ENCODE measurements at regions not wholly inside any gene's neighbourhood (a gene's known extent, or its start where the extent isn't known, plus 50 kb on each side); places are given as distances from the start of the nearest gene placed in this dataset.
A peak's percentile ranks its signal among the peaks of the same experiment; 100 is the strongest.

DNA sequence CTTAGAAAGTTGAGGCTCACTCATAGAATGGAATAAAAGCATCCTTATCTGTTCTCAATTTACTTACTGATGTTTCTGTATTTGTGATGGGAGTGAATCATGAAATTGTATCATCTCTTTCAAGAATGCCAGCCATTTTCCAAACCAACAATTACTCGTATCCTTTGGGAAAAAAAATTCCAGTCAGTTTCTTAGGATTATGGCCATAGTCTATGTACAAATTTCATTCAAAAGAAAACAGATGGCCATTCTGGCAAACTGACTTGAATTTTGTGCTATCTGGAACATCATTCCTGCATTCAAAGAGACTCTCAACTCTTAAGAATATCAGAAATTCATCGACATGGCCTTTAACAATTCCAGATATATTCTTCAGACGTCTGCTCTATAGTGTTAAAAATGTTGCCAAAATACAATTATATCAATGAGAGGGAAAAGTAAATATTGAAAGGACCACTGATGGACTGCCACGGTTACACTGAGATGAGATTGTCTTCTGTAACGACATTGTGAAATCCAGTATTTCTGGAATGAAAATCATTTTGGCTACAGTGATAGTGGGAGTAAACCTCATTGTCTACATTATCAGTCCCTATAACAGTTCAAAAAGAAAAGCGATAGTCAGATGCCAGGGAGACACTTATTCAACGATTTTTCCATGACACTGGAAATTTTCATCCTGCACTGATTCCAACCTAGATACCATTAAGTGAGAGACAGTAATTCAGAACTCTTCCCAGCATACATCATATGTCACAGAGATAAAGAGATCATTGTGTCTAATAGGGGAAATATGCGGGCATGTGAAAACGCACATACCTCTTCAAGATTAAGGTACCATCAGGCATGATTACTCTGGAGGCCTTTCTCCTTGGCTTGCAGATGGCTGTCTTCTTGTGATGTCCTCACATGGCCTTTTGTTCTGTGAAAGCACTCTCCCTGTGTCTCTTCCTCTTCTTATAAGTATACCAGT is 953.8 kb upstream of the ALCAM start:
- TF ChIP-seq, protein P1, sequence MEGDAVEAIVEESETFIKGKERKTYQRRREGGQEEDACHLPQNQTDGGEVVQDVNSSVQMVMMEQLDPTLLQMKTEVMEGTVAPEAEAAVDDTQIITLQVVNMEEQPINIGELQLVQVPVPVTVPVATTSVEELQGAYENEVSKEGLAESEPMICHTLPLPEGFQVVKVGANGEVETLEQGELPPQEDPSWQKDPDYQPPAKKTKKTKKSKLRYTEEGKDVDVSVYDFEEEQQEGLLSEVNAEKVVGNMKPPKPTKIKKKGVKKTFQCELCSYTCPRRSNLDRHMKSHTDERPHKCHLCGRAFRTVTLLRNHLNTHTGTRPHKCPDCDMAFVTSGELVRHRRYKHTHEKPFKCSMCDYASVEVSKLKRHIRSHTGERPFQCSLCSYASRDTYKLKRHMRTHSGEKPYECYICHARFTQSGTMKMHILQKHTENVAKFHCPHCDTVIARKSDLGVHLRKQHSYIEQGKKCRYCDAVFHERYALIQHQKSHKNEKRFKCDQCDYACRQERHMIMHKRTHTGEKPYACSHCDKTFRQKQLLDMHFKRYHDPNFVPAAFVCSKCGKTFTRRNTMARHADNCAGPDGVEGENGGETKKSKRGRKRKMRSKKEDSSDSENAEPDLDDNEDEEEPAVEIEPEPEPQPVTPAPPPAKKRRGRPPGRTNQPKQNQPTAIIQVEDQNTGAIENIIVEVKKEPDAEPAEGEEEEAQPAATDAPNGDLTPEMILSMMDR (IDR thresholded peaks at IDR 0.05), result no peak
- TF ChIP-seq POLR2A (IDR thresholded peaks at IDR 0.05), result no peak
- 65 to 77% (median 69%) methylated on average over 9 of the region's 9 CpGs for WGBS, 4 donors

DNA sequence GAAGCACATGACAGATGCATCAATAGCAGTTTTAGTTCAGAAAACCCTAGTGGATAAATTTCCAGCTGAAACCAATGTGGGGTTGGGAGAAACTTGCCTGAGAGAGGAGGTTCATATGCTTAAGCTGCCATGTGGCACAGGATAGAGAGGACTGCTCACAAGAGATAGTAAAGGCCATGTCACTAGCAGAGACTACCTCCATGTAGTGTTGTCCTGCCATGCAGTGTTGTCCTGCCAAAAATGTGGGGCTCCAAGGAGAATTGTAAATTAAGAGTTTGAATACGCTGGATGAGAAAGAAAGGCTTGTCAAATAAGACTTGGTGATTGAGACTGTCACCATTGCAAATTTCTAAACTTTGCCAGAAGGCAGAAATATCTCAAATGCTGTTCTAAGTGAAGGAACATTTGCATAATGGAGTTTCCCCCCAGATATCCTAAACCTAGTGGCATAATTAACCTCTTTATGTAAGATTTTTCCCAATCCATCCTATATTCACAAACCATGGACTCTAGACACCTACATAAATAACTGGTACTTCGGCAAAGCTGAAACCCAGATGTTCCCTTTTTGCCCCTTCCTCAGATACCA is 938.3 kb upstream of the ALCAM start:
- intact Hi-C loops (cut with DNase I), result no loop called here
- Histone ChIP-seq H3K27me3 (no peaks in the 10 kb centered on the region), H3K36me3 (no peaks in the 10 kb centered on the region), H3K4me1 (no peaks in the 10 kb centered on the region), H3K4me3 (no peak overlapping the region), H3K9me3 (peaks cover 0 to 7% (median 0%) of the 10 kb centered on the region in 12 donors), H3K27ac (no peak overlapping the region)
- DNase-seq, result no peak
- TF ChIP-seq, protein P1 (IDR thresholded peaks at IDR 0.05), result no peak
- TF ChIP-seq POLR2A (IDR thresholded peaks at IDR 0.05), result no peak
- 77 to 84% (median 78%) methylated on average over 2 of the region's 2 CpGs for WGBS, 4 donors
- no peak for ATAC-seq

More for the DNA sequence above, 953.8 kb upstream of the ALCAM start:
- no peak overlapping the region for H3K27ac ChIP-seq
- no peak overlapping the region for H3K4me3 ChIP-seq
- no peaks in the 10 kb centered on the region for H3K9me3 ChIP-seq
- DNase-seq (no peak), ATAC-seq (no peak)
- no peaks in the 10 kb centered on the region for H3K4me1 ChIP-seq
- H3K27me3 ChIP-seq, result no peaks in the 10 kb centered on the region
- H3K36me3 ChIP-seq, result no peaks in the 10 kb centered on the region
- intact Hi-C loops (cut with DNase I), result no loop called here

DNA sequence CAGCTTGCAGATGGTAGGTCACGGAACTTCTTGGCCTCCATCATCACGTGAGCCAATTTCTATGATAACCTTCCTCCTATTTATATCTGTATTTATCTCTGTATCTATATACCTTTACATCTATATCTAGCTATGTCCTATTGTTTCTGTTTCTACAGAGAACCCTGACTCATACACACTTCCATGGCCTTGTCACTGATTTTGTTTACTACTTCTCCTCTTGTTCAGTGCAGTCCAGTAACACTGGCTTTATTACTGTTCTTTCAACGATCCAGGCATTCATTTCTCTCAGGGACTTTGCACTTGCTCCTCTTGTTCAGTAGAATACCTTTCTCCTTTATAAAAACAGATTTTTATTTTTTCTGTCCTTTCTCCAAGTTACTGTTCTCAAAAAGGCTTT is 937.0 kb upstream of the ALCAM start:
- WGBS, 4 donors, result 78 to 88% (median 81%) methylated on average over 3 of the region's 3 CpGs
- DNase-seq (no peak), ATAC-seq (no peak)
- H3K27ac ChIP-seq, result no peak overlapping the region
- intact Hi-C loops (cut with DNase I), result no loop called here
- H3K4me1 ChIP-seq, result no peaks in the 10 kb centered on the region
- TF ChIP-seq POLR2A (IDR thresholded peaks at IDR 0.05), result no peak
- TF ChIP-seq, protein P1 (IDR thresholded peaks at IDR 0.05), result no peak
- peaks cover 0 to 7% (median 0%) of the 10 kb centered on the region in 12 donors for H3K9me3 ChIP-seq
- no peak overlapping the region for H3K4me3 ChIP-seq
- H3K27me3 ChIP-seq, result no peaks in the 10 kb centered on the region
- no peaks in the 10 kb centered on the region for H3K36me3 ChIP-seq

DNA sequence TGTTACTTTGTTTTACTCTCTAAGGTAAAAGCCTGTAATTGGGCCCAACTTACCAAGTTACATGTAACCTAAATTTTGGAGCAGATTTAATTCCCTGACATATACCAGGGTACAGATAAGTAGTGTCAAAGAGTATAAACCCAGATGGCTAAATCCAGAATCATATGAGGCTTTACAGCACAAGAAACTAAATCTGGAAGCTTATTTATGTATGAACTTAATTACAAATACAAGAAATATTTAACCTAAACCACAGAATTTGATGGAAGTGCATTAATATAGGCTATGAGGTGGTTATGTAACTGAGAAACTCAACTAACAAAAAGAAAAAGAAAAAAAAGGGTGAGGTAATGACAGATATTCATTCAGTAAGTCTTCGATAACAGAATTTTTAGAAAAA is 930.2 kb upstream of the ALCAM start:
- 68 to 87% (median 81%) methylated on average over 1 of the region's 1 CpG for WGBS, 4 donors
- TF ChIP-seq POLR2A (IDR thresholded peaks at IDR 0.05), result no peak
- TF ChIP-seq, protein P1 (IDR thresholded peaks at IDR 0.05), result no peak

More for the DNA sequence above, 930.2 kb upstream of the ALCAM start:
- DNase-seq (no peak), ATAC-seq (no peak)
- no peak overlapping the region for H3K4me3 ChIP-seq
- H3K4me1 ChIP-seq, result peaks cover 0 to 11% (median 0%) of the 10 kb centered on the region in 12 donors
- intact Hi-C loops (cut with DNase I), result no loop called here
- H3K36me3 ChIP-seq, result no peaks in the 10 kb centered on the region
- peak overlapping the region in 1 of 12 donors; percentile 49 for H3K27ac ChIP-seq
- H3K9me3 ChIP-seq, result peaks cover 0 to 5% (median 0%) of the 10 kb centered on the region in 12 donors
- H3K27me3 ChIP-seq, result no peaks in the 10 kb centered on the region
